K562 (cell line): ENCODE measurements at regions not wholly inside any gene's neighbourhood (a gene's known extent, or its start where the extent isn't known, plus 50 kb on each side); places are given as distances from the start of the nearest gene placed in this dataset.

Experiments used
- CBFB ChIP-seq: sonication (generic); formaldehyde crosslinking; IDR thresholded peaks from 2 replicates; pipeline ENCODE4 v1.4.0; 2020; ENCODE audit warnings: mild to moderate bottlenecking, missing genetic modification reagents
- ESRRA ChIP-seq: fragments of 450-650 bp; IDR thresholded peaks from 2 replicates; pipeline ENCODE4 v1.6.1; 2014; ENCODE audit warnings: low read depth, mild to moderate bottlenecking, moderate library complexity, borderline replicate concordance
- FOXA1 ChIP-seq: fragments of 450-650 bp; IDR thresholded peaks from 2 replicates; pipeline ENCODE4 v1.6.1; 2016; ENCODE audit warnings: mild to moderate bottlenecking, borderline replicate concordance
- MTF1 ChIP-seq: fragments of 250-450 bp; sonication (Bioruptor Pico); IDR thresholded peaks from 2 replicates; pipeline ENCODE4 v1.9.0; 2021; ENCODE audit warnings: moderate library complexity, mild to moderate bottlenecking, inconsistent platforms, borderline replicate concordance
- POLR2AphosphoS5 ChIP-seq: IDR thresholded peaks from 2 replicates; pipeline ENCODE4 v1.6.1; 2011; ENCODE audit warnings: mild to moderate bottlenecking, low read depth, low read length, moderate library complexity; ENCODE audit not compliant: control insufficient read depth, insufficient read depth
- PRPF4 ChIP-seq: fragments of 200-400 bp; formaldehyde crosslinking; IDR thresholded peaks from one replicate; pipeline ENCODE4 v1.6.1; 2017; ENCODE audit warnings: low read length, low read depth, mild to moderate bottlenecking; ENCODE audit not compliant: insufficient read depth, poor library complexity, severe bottlenecking
- RAD21 ChIP-seq, 2 experiments: fragments of 250-450 bp in 1 of 2; fragments of 450-650 bp in 1 of 2; sonication (Bioruptor Pico) in 1 of 2; formaldehyde crosslinking in 1 of 2; IDR thresholded peaks in 1 of 2; conservative IDR thresholded peaks in 1 of 2; 2 replicates each; pipeline versions ENCODE4 v1.4.0 to v1.8.0; 2020 to 2022; ENCODE audit warnings: mild to moderate bottlenecking in 2 of 2, moderate library complexity in 1 of 2
- SMAD2 ChIP-seq: fragments of 150-350 bp; IDR thresholded peaks from 2 replicates; pipeline ENCODE4 v1.6.1; 2014; ENCODE audit warnings: low read depth, mild to moderate bottlenecking, low read length
- TAF1 ChIP-seq: IDR thresholded peaks from 2 replicates; pipeline ENCODE4 v1.6.1; 2011; ENCODE audit warnings: mild to moderate bottlenecking, low read length, moderate library complexity; ENCODE audit not compliant: insufficient read depth, control insufficient read depth, severe bottlenecking; ENCODE audit errors: extremely low read depth
- ZNF263 ChIP-seq: sonication (generic); formaldehyde crosslinking; IDR thresholded peaks from 2 replicates; pipeline ENCODE4 v1.8.0; 2022; ENCODE audit warnings: mild to moderate bottlenecking, missing genetic modification reagents, borderline replicate concordance
- TF ChIP-seq, protein P1 (sequence below), 3 experiments: IDR thresholded peaks in 2 of 3; conservative IDR thresholded peaks in 1 of 3; 2 replicates each; pipeline ENCODE4 v1.5.1; 2011 to 2012; ENCODE audit warnings: low read length in 3 of 3, mild to moderate bottlenecking in 3 of 3, control low read depth in 2 of 3, improper control_type of control experiment in 1 of 3, inconsistent platforms in 1 of 3, low read depth in 1 of 3, mixed read lengths in 1 of 3, moderate library complexity in 1 of 3; ENCODE audit not compliant: insufficient read depth in 2 of 3
- TF ChIP-seq, protein P2 (sequence below): sonication (generic); formaldehyde crosslinking; IDR thresholded peaks from 2 replicates; pipeline ENCODE4 v1.8.1; 2023; ENCODE audit warnings: mild to moderate bottlenecking, missing genetic modification reagents
- TF ChIP-seq, protein P3 (sequence below), 2 experiments: fragments of 450-650 bp; formaldehyde crosslinking in 1 of 2; IDR thresholded peaks; 2 replicates each; pipeline versions ENCODE4 v1.4.0 to v1.6.1; 2014 to 2020; ENCODE audit warnings: mild to moderate bottlenecking in 2 of 2, borderline replicate concordance in 1 of 2, low read depth in 1 of 2
- TF ChIP-seq, protein P4 (sequence below), 2 experiments: fragments of 450-650 bp in 1 of 2; sonication (generic) in 1 of 2; formaldehyde crosslinking in 1 of 2; IDR thresholded peaks in 1 of 2; conservative IDR thresholded peaks in 1 of 2; 2 replicates each; pipeline versions ENCODE4 v1.6.1 to v1.8.1; 2016 to 2023; ENCODE audit warnings: mild to moderate bottlenecking in 2 of 2, moderate library complexity in 2 of 2, inconsistent platforms in 1 of 2, missing genetic modification reagents in 1 of 2

DNA sequence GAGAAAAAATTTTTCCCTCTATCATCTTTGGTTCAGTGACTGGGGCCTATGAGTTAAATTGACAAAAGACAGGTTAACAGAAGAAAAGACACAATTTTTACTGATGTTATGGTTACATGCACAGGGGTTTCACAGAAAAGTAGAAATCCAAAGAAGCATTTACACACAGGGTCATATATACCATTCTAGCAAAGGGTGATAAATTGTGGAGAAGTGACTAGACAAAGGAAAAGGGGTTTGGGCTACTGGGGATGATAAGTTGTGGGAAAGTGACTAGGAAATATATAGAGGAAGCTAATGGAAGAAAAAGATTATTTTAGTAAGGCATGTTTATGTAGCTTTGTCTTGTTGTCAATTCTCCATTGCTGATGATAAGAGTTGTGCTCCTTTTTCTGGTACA lies 276.7 kb upstream of the JARID2 start:
- TF ChIP-seq, protein P1, sequence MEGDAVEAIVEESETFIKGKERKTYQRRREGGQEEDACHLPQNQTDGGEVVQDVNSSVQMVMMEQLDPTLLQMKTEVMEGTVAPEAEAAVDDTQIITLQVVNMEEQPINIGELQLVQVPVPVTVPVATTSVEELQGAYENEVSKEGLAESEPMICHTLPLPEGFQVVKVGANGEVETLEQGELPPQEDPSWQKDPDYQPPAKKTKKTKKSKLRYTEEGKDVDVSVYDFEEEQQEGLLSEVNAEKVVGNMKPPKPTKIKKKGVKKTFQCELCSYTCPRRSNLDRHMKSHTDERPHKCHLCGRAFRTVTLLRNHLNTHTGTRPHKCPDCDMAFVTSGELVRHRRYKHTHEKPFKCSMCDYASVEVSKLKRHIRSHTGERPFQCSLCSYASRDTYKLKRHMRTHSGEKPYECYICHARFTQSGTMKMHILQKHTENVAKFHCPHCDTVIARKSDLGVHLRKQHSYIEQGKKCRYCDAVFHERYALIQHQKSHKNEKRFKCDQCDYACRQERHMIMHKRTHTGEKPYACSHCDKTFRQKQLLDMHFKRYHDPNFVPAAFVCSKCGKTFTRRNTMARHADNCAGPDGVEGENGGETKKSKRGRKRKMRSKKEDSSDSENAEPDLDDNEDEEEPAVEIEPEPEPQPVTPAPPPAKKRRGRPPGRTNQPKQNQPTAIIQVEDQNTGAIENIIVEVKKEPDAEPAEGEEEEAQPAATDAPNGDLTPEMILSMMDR (IDR thresholded peaks at IDR 0.05 in 2 of 3, conservative IDR thresholded peaks at IDR 0.05 in 1 of 3; ENCODE audit: insufficient read depth in 2 of 3, low read depth in 1 of 3, low read length in 3 of 3): no peak
- no peak for TF ChIP-seq MTF1 (CRISPR knock-in tag)
- TF ChIP-seq SMAD2: no peak
- no peak for TF ChIP-seq CBFB
- TF ChIP-seq, protein P2, sequence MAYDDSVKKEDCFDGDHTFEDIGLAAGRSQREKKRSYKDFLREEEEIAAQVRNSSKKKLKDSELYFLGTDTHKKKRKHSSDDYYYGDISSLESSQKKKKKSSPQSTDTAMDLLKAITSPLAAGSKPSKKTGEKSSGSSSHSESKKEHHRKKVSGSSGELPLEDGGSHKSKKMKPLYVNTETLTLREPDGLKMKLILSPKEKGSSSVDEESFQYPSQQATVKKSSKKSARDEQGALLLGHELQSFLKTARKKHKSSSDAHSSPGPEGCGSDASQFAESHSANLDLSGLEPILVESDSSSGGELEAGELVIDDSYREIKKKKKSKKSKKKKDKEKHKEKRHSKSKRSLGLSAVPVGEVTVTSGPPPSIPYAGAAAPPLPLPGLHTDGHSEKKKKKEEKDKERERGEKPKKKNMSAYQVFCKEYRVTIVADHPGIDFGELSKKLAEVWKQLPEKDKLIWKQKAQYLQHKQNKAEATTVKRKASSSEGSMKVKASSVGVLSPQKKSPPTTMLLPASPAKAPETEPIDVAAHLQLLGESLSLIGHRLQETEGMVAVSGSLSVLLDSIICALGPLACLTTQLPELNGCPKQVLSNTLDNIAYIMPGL (CRISPR knock-in tag): no peak
- no peak for TF ChIP-seq ESRRA
- no peak for TF ChIP-seq ZNF263
- TF ChIP-seq RAD21 (CRISPR knock-in tag; conservative IDR thresholded peaks at IDR 0.05 in 1 of 2, IDR thresholded peaks at IDR 0.05 in 1 of 2): no peak
- no peak for TF ChIP-seq TAF1
- TF ChIP-seq, protein P3, sequence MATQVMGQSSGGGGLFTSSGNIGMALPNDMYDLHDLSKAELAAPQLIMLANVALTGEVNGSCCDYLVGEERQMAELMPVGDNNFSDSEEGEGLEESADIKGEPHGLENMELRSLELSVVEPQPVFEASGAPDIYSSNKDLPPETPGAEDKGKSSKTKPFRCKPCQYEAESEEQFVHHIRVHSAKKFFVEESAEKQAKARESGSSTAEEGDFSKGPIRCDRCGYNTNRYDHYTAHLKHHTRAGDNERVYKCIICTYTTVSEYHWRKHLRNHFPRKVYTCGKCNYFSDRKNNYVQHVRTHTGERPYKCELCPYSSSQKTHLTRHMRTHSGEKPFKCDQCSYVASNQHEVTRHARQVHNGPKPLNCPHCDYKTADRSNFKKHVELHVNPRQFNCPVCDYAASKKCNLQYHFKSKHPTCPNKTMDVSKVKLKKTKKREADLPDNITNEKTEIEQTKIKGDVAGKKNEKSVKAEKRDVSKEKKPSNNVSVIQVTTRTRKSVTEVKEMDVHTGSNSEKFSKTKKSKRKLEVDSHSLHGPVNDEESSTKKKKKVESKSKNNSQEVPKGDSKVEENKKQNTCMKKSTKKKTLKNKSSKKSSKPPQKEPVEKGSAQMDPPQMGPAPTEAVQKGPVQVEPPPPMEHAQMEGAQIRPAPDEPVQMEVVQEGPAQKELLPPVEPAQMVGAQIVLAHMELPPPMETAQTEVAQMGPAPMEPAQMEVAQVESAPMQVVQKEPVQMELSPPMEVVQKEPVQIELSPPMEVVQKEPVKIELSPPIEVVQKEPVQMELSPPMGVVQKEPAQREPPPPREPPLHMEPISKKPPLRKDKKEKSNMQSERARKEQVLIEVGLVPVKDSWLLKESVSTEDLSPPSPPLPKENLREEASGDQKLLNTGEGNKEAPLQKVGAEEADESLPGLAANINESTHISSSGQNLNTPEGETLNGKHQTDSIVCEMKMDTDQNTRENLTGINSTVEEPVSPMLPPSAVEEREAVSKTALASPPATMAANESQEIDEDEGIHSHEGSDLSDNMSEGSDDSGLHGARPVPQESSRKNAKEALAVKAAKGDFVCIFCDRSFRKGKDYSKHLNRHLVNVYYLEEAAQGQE (IDR thresholded peaks at IDR 0.05; ENCODE audit: borderline replicate concordance): no peak
- TF ChIP-seq, protein P3 (CRISPR knock-in tag; IDR thresholded peaks at IDR 0.05; ENCODE audit: low read depth): no peak
- TF ChIP-seq POLR2AphosphoS5: no peak
- TF ChIP-seq, protein P4, sequence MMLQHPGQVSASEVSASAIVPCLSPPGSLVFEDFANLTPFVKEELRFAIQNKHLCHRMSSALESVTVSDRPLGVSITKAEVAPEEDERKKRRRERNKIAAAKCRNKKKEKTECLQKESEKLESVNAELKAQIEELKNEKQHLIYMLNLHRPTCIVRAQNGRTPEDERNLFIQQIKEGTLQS (IDR thresholded peaks at IDR 0.05): no peak
- TF ChIP-seq, protein P4 (CRISPR knock-in tag; conservative IDR thresholded peaks at IDR 0.05): no peak
- TF ChIP-seq FOXA1: no peak
- no peak for TF ChIP-seq PRPF4
